HepG2 (cell line): ENCODE measurements at regions not wholly inside any gene's neighbourhood (a gene's known extent, or its start where the extent isn't known, plus 50 kb on each side); places are given as distances from the start of the nearest gene placed in this dataset.

ENCODE experiments used
- ATAC-seq: fragments of 200-7000 bp; cut with Tn5 transposase; 3 replicates; pipeline ENCODE4 v1.9.1; 2020; ENCODE audit warnings: mild to moderate bottlenecking, moderate library complexity
- BruUV-seq: library from RNA; stranded (reverse); fragments of 400-500 nt; replicated peaks from 2 replicates; lab custom pipeline; 2021; lab: Mats Ljungman, UMichigan
- CTCF ChIA-PET: fragments of 300-600 bp; formaldehyde crosslinking; extraction: SDS; loops from one replicate; lab custom pipeline; 2021; ENCODE audit warnings: low total read pairs, inconsistent platforms, low intra/inter-chr PET ratio; lab: Yijun Ruan, JAX
- POLR2A ChIA-PET: fragments of 350-600 bp; sonication (Branson Sonifier 250); formaldehyde crosslinking; loops from one replicate; lab custom pipeline; 2020; ENCODE audit warnings: antibody characterized with exemption, inconsistent platforms; lab: Yijun Ruan, JAX
- DNase-seq: peaks from one replicate; pipeline ENCODE4 v3.0.0-alpha.2; 2015; ENCODE audit warnings: low spot score
- FAIRE-seq: peaks from 3 replicates; lab custom pipeline; 2011; peaks lifted over from hg19 to GRCh38; lab: Jason Lieb, UNC
- H2AFZ ChIP-seq: one replicate; pipeline ENCODE4 v1.6.1; 2011; ENCODE audit warnings: low read length, inconsistent platforms
- H3K27ac ChIP-seq: fragments of 300-600 bp; 3 replicates; pipeline ENCODE4 v1.8.0; 2011; ENCODE audit warnings: mixed run types, mild to moderate bottlenecking, mixed read lengths, low read length, inconsistent platforms; ENCODE audit not compliant: insufficient read depth; ENCODE audit errors: extremely low read length
- H3K27me3 ChIP-seq, 2 experiments: fragments of 200-600 bp in 1 of 2; 2 replicates in 1 of 2; 3 replicates in 1 of 2; pipeline versions ENCODE4 v1.6.0 to v1.8.0; 2011; ENCODE audit warnings: low read length in 2 of 2, mild to moderate bottlenecking in 2 of 2, moderate library complexity in 2 of 2, inconsistent platforms in 1 of 2; ENCODE audit not compliant: insufficient read depth in 2 of 2, control insufficient read depth in 1 of 2
- H3K36me3 ChIP-seq, 2 experiments: fragments of 200-600 bp in 1 of 2; replicated peaks in 1 of 2; 2 replicates in 1 of 2; 3 replicates in 1 of 2; pipeline versions ENCODE4 v1.5.1 to v1.8.0; 2011; ENCODE audit warnings: low read length in 2 of 2, inconsistent platforms in 1 of 2; ENCODE audit not compliant: insufficient read depth in 2 of 2, control insufficient read depth in 1 of 2
- H3K4me1 ChIP-seq: 2 replicates; pipeline ENCODE4 v1.5.1; 2012; ENCODE audit warnings: low read length, inconsistent platforms; ENCODE audit not compliant: insufficient read depth
- H3K4me2 ChIP-seq: 2 replicates; pipeline ENCODE4 v1.6.0; 2011; ENCODE audit warnings: low read depth, low read length, inconsistent platforms
- H3K4me3 ChIP-seq, 3 experiments: fragments of 200-600 bp in 1 of 3; sonication (generic), shearing (Covaris generic) in 1 of 3; replicated peaks in 1 of 3; 2 replicates each; pipeline ENCODE4 v1.5.1; 2011 to 2016; ENCODE audit warnings: low read length in 3 of 3, inconsistent platforms in 2 of 3, low read depth in 2 of 3, mild to moderate bottlenecking in 2 of 3, control low read depth in 1 of 3, mixed read lengths in 1 of 3; ENCODE audit not compliant: insufficient read depth in 1 of 3
- H3K79me2 ChIP-seq: one replicate; pipeline ENCODE4 v1.6.1; 2011; ENCODE audit warnings: low read length, inconsistent platforms; ENCODE audit not compliant: insufficient read depth
- H3K9ac ChIP-seq: 2 replicates; pipeline ENCODE4 v1.6.0; 2011; ENCODE audit warnings: mild to moderate bottlenecking, low read depth, low read length, inconsistent platforms; ENCODE audit not compliant: insufficient read depth
- H3K9me3 ChIP-seq: 2 replicates; pipeline ENCODE4 v1.5.1; 2012; ENCODE audit warnings: mild to moderate bottlenecking, low read length
- H4K20me1 ChIP-seq: 2 replicates; pipeline ENCODE4 v1.6.0; 2011; ENCODE audit warnings: inconsistent platforms, mild to moderate bottlenecking, low read length, moderate library complexity; ENCODE audit not compliant: insufficient read depth
- HOXD1 ChIP-seq: sonication (generic); formaldehyde crosslinking; IDR thresholded peaks from 2 replicates; pipeline ENCODE4 v1.5.0; 2020; ENCODE audit warnings: missing genetic modification reagents
- IRF1 ChIP-seq: sonication (generic); formaldehyde crosslinking; IDR thresholded peaks from 2 replicates; pipeline ENCODE4 v1.4.0; 2020; ENCODE audit warnings: low read depth, mild to moderate bottlenecking, missing genetic modification reagents
- NR2C2 ChIP-seq: sonication (generic); formaldehyde crosslinking; IDR thresholded peaks from 2 replicates; pipeline ENCODE4 v1.4.0; 2020; ENCODE audit warnings: missing genetic modification reagents, mild to moderate bottlenecking, moderate library complexity, borderline replicate concordance
- PHF5A ChIP-seq: IDR thresholded peaks from one replicate; pipeline ENCODE4 v1.6.1; 2018; ENCODE audit warnings: low read depth, missing genetic modification reagents; ENCODE audit not compliant: unreplicated experiment
- PPARG ChIP-seq: conservative IDR thresholded peaks from 2 replicates; pipeline ENCODE4 v1.6.1; 2016; ENCODE audit warnings: missing biosample characterization, missing genetic modification reagents
- RBM22 ChIP-seq: fragments of 200-400 bp; formaldehyde crosslinking; optimal IDR thresholded peaks from 2 replicates; pipeline ENCODE3; 2017; ENCODE audit warnings: mild to moderate bottlenecking, low read length, moderate library complexity
- ZC3H13 ChIP-seq: sonication (generic); formaldehyde crosslinking; IDR thresholded peaks from 2 replicates; pipeline ENCODE4 v1.8.1; 2023; ENCODE audit warnings: mild to moderate bottlenecking, missing genetic modification reagents, moderate library complexity
- ZFP82 ChIP-seq: sonication (generic); formaldehyde crosslinking; IDR thresholded peaks from 2 replicates; pipeline ENCODE4 v1.5.1; 2020; ENCODE audit warnings: mild to moderate bottlenecking, missing genetic modification reagents, borderline replicate concordance
- ZKSCAN5 ChIP-seq: sonication (generic); formaldehyde crosslinking; IDR thresholded peaks from 2 replicates; pipeline ENCODE4 v1.5.1; 2020; ENCODE audit warnings: mild to moderate bottlenecking, missing genetic modification reagents
- ZNF180 ChIP-seq: sonication (generic); formaldehyde crosslinking; IDR thresholded peaks from 2 replicates; pipeline ENCODE4 v1.4.0; 2020; ENCODE audit warnings: low read depth, missing genetic modification reagents, borderline replicate concordance
- ZNF562 ChIP-seq: sonication (generic); formaldehyde crosslinking; IDR thresholded peaks from 2 replicates; pipeline ENCODE4 v1.8.0; 2022; ENCODE audit warnings: missing genetic modification reagents, borderline replicate concordance
- ZNF883 ChIP-seq: sonication (generic); formaldehyde crosslinking; IDR thresholded peaks from 2 replicates; pipeline ENCODE4 v1.5.1; 2020; ENCODE audit warnings: mild to moderate bottlenecking, missing genetic modification reagents; ENCODE audit errors: not compliant biosample characterization
- ZSCAN12 ChIP-seq: sonication (generic); formaldehyde crosslinking; IDR thresholded peaks from 2 replicates; pipeline ENCODE4 v1.9.0; 2021; ENCODE audit warnings: mild to moderate bottlenecking, missing genetic modification reagents
- ZZZ3 ChIP-seq: sonication (generic); formaldehyde crosslinking; IDR thresholded peaks from 2 replicates; pipeline ENCODE4 v1.4.0; 2020; ENCODE audit warnings: missing genetic modification reagents, mild to moderate bottlenecking, borderline replicate concordance
- WGBS: methylation state at CpG from one replicate; pipeline ENCODE4 v1.1.6; 2017; ENCODE audit warnings: low lambda C conversion rate; 5-methylcytosine and 5-hydroxymethylcytosine counted together
- in situ Hi-C: cut with HindIII; loops from 2 replicates; pipeline ENCODE4 v1.10.0; 2017; ENCODE audit warnings: low pct_unique_long_range_greater_than_20kb; ENCODE audit not compliant: extremely low pct_ligation_motif_present
- intact Hi-C: fragments of 100-400 bp; cut with micrococcal nuclease; formaldehyde crosslinking; loops from one replicate; pipeline ENCODE4 v1.10.0; 2022; ENCODE audit not compliant: unreplicated experiment
- TF ChIP-seq, protein P1 (sequence below): IDR thresholded peaks from 2 replicates; pipeline ENCODE4 v1.6.1; 2018; ENCODE audit warnings: missing genetic modification reagents
- TF ChIP-seq, protein P2 (sequence below): sonication (generic); formaldehyde crosslinking; IDR thresholded peaks from 2 replicates; pipeline ENCODE4 v1.4.0; 2020; ENCODE audit warnings: missing genetic modification reagents

GRCh38 chr3:72681598-72681997 lies 166.6 kb downstream of the SHQ1 start:
- Histone ChIP-seq H3K9ac (no peak overlapping the region), H3K27ac (no peak overlapping the region), H3K36me3 (no peaks in the 10 kb centered on the region), H2AFZ (no peak overlapping the region), H3K4me1 (peaks cover 42% of the 10 kb centered on the region), H3K79me2 (no peaks in the 10 kb centered on the region), H3K27me3 (no peaks in the 10 kb centered on the region), H3K9me3 (no peaks in the 10 kb centered on the region), H4K20me1 (no peaks in the 10 kb centered on the region), H3K4me3 (no peak overlapping the region), H3K4me2 (no peak overlapping the region)
- ChIA-PET CTCF (no interaction called here), POLR2A (no interaction called here)
- TF ChIP-seq ZSCAN12 (no peak), ZNF562 (CRISPR knock-in tag) (no peak), ZFP82 (CRISPR knock-in tag) (no peak), RBM22 (no peak), ZKSCAN5 (CRISPR knock-in tag) (no peak), ZZZ3 (CRISPR knock-in tag) (no peak), ZC3H13 (CRISPR knock-in tag) (no peak), NR2C2 (CRISPR knock-in tag) (no peak), ZNF180 (CRISPR knock-in tag) (no peak), ZNF883 (CRISPR knock-in tag) (no peak), HOXD1 (CRISPR knock-in tag) (no peak), PPARG (no peak), PHF5A (CRISPR knock-in tag) (no peak), IRF1 (CRISPR knock-in tag) (no peak)
- TF ChIP-seq, protein P1, sequence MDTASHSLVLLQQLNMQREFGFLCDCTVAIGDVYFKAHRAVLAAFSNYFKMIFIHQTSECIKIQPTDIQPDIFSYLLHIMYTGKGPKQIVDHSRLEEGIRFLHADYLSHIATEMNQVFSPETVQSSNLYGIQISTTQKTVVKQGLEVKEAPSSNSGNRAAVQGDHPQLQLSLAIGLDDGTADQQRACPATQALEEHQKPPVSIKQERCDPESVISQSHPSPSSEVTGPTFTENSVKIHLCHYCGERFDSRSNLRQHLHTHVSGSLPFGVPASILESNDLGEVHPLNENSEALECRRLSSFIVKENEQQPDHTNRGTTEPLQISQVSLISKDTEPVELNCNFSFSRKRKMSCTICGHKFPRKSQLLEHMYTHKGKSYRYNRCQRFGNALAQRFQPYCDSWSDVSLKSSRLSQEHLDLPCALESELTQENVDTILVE, result no peak
- TF ChIP-seq, protein P2, sequence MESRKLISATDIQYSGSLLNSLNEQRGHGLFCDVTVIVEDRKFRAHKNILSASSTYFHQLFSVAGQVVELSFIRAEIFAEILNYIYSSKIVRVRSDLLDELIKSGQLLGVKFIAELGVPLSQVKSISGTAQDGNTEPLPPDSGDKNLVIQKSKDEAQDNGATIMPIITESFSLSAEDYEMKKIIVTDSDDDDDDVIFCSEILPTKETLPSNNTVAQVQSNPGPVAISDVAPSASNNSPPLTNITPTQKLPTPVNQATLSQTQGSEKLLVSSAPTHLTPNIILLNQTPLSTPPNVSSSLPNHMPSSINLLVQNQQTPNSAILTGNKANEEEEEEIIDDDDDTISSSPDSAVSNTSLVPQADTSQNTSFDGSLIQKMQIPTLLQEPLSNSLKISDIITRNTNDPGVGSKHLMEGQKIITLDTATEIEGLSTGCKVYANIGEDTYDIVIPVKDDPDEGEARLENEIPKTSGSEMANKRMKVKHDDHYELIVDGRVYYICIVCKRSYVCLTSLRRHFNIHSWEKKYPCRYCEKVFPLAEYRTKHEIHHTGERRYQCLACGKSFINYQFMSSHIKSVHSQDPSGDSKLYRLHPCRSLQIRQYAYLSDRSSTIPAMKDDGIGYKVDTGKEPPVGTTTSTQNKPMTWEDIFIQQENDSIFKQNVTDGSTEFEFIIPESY, result no peak
- in situ Hi-C loops (no loop called here), intact Hi-C loops (no loop called here)
- no peak for DNase-seq
- BruUV-seq, result no TSS peak
- WGBS, result 52% methylated on average over 6 of the region's 6 CpGs
- ATAC-seq, result no peak
- FAIRE-seq, result no peak
